GM12874 (cell line): ENCODE measurements at regions not wholly inside any gene's neighbourhood (a gene's known extent, or its start where the extent isn't known, plus 50 kb on each side); places are given as distances from the start of the nearest gene placed in this dataset.

Experiments
- CTCF ChIP-seq: IDR thresholded peaks from 2 replicates; pipeline ENCODE4 v1.5.1; 2011; ENCODE audit warnings: low read depth, mild to moderate bottlenecking, control low read depth, low read length, moderate library complexity; ENCODE audit not compliant: insufficient read depth

GRCh38 chr2:194714541-194714940 lies 942.5 kb upstream of the SLC39A10 start:
- TF ChIP-seq CTCF = no peak

- TF ChIP-seq CTCF = no peak
Observed at GRCh38 chr2:194709840-194710239, 947.2 kb upstream of the SLC39A10 start.

GRCh38 chr2:194706179-194706578 lies 950.8 kb upstream of the SLC39A10 start:
- TF ChIP-seq CTCF = no peak

- TF ChIP-seq CTCF = no peak
Observed at GRCh38 chr2:194705398-194705797, 951.6 kb upstream of the SLC39A10 start.

GRCh38 chr2:194700726-194701125 lies 956.3 kb upstream of the SLC39A10 start:
- no peak for TF ChIP-seq CTCF

GRCh38 chr2:194700116-194700515 lies 956.9 kb upstream of the SLC39A10 start:
- no peak for TF ChIP-seq CTCF

- no peak for TF ChIP-seq CTCF
Observed at GRCh38 chr2:194698012-194698411, 959.0 kb upstream of the SLC39A10 start.

- TF ChIP-seq CTCF = no peak
Observed at GRCh38 chr2:194697439-194697838, 959.6 kb upstream of the SLC39A10 start.
